Cerebellar cortex (tissue), 1 donor: ENCODE measurements at regions not wholly inside any gene's neighbourhood (a gene's known extent, or its start where the extent isn't known, plus 50 kb on each side); places are given as distances from the start of the nearest gene placed in this dataset.

Source experiments
- DNase-seq: peaks from one replicate; pipeline ENCODE4 v3.0.0-alpha.2; 2015; ENCODE audit warnings: low spot score

- peak; percentile 67 for DNase-seq
These were observed 799.5 kb downstream of the QKI start for GRCh38 chr6:164214066-164214465.

- DNase-seq, result no peak
These were observed 796.7 kb downstream of the QKI start for GRCh38 chr6:164211254-164211653.

GRCh38 chr6:164210783-164211182 lies 796.3 kb downstream of the QKI start:
- DNase-seq, result no peak

- DNase-seq, result no peak
These were observed 795.8 kb downstream of the QKI start for GRCh38 chr6:164210323-164210722.

GRCh38 chr6:164208371-164208770 lies 793.9 kb downstream of the QKI start:
- no peak for DNase-seq

GRCh38 chr6:164206807-164207423 lies 792.4 kb downstream of the QKI start:
- DNase-seq, result no peak

GRCh38 chr6:164200071-164200470 lies 785.6 kb downstream of the QKI start:
- no peak for DNase-seq

GRCh38 chr6:164195942-164196281 lies 781.4 kb downstream of the QKI start:
- DNase-seq, result no peak

GRCh38 chr6:164195278-164195941 lies 780.9 kb downstream of the QKI start:
- DNase-seq, result no peak

GRCh38 chr6:164188861-164189260 lies 774.3 kb downstream of the QKI start:
- no peak for DNase-seq

- no peak for DNase-seq
These were observed 771.0 kb downstream of the QKI start for GRCh38 chr6:164185471-164185871.

- peak; percentile 23 for DNase-seq
These were observed 769.9 kb downstream of the QKI start for GRCh38 chr6:164184410-164184809.

- DNase-seq, result no peak
These were observed 769.1 kb downstream of the QKI start for GRCh38 chr6:164183556-164184123.

- no peak for DNase-seq
These were observed 764.3 kb downstream of the QKI start for GRCh38 chr6:164178679-164179332.

- DNase-seq, result no peak
These were observed 754.8 kb downstream of the QKI start for GRCh38 chr6:164169355-164169754.

- DNase-seq, result no peak
These were observed 754.1 kb downstream of the QKI start for GRCh38 chr6:164168595-164168994.

GRCh38 chr6:164167873-164168405 lies 753.4 kb downstream of the QKI start:
- DNase-seq, result no peak

GRCh38 chr6:164166996-164167395 lies 752.5 kb downstream of the QKI start:
- DNase-seq, result no peak

GRCh38 chr6:164166515-164166914 lies 752.0 kb downstream of the QKI start:
- DNase-seq, result no peak

- DNase-seq, result no peak
These were observed 750.4 kb downstream of the QKI start for GRCh38 chr6:164164876-164165275.

- DNase-seq, result no peak
These were observed 748.7 kb downstream of the QKI start for GRCh38 chr6:164163239-164163638.

- DNase-seq, result no peak
These were observed 744.5 kb downstream of the QKI start for GRCh38 chr6:164159061-164159460.

- no peak for DNase-seq
These were observed 740.1 kb downstream of the QKI start for GRCh38 chr6:164154588-164154987.
